GM13976 (cell line): ENCODE measurements at regions not wholly inside any gene's neighbourhood (a gene's known extent, or its start where the extent isn't known, plus 50 kb on each side); places are given as distances from the start of the nearest gene placed in this dataset.

Experiments
- DNase-seq: peaks from one replicate; pipeline ENCODE4 v3.0.0; 2012; ENCODE audit warnings: low spot score
- in situ Hi-C: fragments of 300-500 bp; cut with MboI; formaldehyde crosslinking; loops from one replicate; pipeline ENCODE4 v1.12.0; 2022; ENCODE audit warnings: low sequenced_read_pairs, mixed read lengths, inconsistent platforms; ENCODE audit not compliant: unreplicated experiment
- TF ChIP-seq, protein P1 (sequence below): IDR thresholded peaks from 2 replicates; pipeline ENCODE4 v1.5.1; 2012; ENCODE audit warnings: borderline replicate concordance, mild to moderate bottlenecking; ENCODE audit not compliant: insufficient read depth; ENCODE audit errors: extremely low read depth, missing control alignments, control extremely low read depth

DNA sequence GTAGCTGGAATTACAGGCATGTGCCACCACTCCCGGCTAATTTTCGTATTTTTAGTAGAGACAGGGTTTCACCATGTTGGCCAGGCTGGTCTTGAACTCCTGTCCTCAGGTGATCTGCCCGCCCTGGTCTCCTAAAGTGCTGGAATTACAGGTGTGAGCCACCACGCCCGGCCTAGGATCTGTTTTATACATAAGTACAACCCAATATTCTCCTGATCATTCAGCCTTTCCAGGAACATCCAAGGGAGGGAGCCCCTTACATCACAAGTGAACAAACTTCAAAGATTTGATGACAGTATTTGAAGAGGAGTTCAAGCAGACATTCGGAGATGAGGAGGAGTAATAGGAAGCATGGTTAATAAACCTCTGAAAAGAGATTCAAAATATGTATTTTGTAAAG is 54.9 kb upstream of the RAB3GAP2 start:
- in situ Hi-C loops: no loop called here
- TF ChIP-seq, protein P1, sequence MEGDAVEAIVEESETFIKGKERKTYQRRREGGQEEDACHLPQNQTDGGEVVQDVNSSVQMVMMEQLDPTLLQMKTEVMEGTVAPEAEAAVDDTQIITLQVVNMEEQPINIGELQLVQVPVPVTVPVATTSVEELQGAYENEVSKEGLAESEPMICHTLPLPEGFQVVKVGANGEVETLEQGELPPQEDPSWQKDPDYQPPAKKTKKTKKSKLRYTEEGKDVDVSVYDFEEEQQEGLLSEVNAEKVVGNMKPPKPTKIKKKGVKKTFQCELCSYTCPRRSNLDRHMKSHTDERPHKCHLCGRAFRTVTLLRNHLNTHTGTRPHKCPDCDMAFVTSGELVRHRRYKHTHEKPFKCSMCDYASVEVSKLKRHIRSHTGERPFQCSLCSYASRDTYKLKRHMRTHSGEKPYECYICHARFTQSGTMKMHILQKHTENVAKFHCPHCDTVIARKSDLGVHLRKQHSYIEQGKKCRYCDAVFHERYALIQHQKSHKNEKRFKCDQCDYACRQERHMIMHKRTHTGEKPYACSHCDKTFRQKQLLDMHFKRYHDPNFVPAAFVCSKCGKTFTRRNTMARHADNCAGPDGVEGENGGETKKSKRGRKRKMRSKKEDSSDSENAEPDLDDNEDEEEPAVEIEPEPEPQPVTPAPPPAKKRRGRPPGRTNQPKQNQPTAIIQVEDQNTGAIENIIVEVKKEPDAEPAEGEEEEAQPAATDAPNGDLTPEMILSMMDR: no peak
- no peak for DNase-seq

DNA sequence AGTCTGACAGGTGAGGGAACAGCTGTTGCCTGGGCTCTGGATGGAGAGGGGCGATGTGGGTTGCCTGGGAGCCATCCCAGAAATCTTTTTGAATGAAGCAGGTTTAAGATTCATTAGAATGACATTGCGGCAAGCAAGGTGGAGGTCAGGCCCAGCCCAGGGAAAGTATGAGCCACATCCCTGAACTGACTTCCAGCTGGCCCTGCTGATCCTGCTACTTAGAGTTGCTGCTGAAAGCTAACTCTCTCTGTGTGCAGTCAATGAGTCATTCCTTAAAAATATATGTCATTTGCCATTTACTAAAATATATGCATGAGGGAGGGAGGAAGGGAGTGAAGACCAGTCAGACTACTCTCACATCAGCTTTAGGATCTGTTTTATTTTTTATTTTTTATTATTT is 54.3 kb upstream of the RAB3GAP2 start:
- TF ChIP-seq, protein P1: no peak
- in situ Hi-C loops: no loop called here
- no peak for DNase-seq

DNA sequence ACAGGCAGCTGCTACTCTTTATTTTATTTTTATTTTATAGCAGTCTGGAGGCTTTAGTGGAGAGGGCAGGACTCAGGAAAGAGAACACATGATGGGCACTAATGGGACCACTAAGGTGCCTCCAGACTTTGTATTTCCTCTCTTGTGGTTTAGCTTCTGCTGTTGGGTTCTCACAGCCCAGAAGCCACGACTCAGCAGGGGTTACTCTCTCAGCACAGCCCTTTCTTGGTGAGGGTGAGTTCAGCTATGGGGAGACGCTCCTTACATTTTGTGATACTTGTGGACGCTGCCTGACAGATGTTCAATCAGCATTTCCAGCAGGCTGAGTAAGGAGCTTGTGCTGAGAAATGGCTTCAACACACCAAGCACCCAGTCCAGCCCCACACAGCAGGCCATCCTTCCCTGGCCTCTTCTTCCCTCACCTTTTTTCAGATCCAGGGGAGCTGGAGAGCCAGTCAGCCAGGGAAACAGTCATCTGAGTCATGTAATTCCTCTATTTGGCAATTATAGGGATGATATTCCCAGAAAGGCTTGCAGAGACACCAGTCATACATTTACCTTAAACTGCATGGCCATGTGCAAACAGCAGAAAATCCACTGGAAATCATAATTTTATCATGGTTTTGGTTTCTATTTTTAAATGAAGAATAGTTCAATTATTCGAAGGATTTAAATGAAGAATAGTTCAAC is 53.2 kb upstream of the RAB3GAP2 start:
- TF ChIP-seq, protein P1: no peak
- in situ Hi-C loops: no loop called here
- no peak for DNase-seq

DNA sequence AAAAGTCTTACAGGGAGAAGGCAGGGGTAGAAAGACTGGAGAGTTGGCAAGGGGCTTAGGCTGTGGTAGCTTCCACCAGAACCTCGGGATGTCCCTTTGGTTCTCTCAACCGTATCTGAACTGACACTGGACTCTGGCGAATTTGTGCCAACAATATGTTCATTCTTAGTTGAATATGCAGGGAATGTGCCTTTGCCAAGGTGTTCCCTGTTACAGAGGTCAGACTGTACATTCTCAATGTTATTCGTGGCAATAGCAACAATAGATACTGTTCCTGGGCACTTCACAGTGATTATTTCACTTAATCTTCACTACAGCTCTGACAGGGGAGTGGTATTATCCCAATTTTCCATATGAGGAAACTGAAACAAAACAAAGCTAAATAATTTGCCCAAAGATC is 51.5 kb upstream of the RAB3GAP2 start:
- TF ChIP-seq, protein P1: no peak
- no peak for DNase-seq
- in situ Hi-C loops: no loop called here

DNA sequence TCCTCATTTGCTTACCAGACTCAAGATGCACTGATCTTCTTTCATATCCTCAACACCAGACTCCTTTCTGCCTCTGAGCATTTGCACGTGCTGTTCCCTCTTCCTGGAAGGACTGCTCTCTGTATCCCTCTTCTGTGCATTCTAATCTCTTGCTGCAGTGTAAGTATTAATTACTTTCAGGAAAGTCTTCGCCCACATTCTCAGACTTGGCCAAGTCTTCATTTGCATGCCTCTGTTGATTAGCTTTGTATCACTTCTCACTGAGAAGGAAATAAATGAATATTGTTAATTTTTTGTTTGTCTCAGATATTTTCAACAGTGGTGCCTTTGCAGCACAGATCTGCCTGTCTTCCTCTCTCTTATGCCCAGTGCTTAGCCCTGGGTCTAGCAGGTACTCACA is 50.3 kb upstream of the RAB3GAP2 start:
- TF ChIP-seq, protein P1: no peak
- in situ Hi-C loops: no loop called here
- no peak for DNase-seq
